Vagina (tissue), 2 donors: ENCODE measurements at regions not wholly inside any gene's neighbourhood (a gene's known extent, or its start where the extent isn't known, plus 50 kb on each side); places are given as distances from the start of the nearest gene placed in this dataset.

Experiments
- CTCF ChIP-seq, 3 experiments: fragments of 450-650 bp in 2 of 3; fragments of 200-600 bp in 1 of 3; sonication (generic) in 1 of 3; IDR thresholded peaks; one replicate each; pipeline ENCODE4 v1.5.1; 2017 to 2019; ENCODE audit warnings: antibody characterized with exemption in 3 of 3, mild to moderate bottlenecking in 2 of 3, moderate library complexity in 2 of 3
- POLR2A ChIP-seq, 2 donors: fragments of 450-650 bp; IDR thresholded peaks; one replicate each; pipeline ENCODE4 v1.6.1; 2017; ENCODE audit warnings: antibody characterized with exemption in 2 of 2, mild to moderate bottlenecking in 2 of 2, moderate library complexity in 2 of 2

GRCh38 chr2:157196956-157197355 is 60.5 kb upstream of the GALNT5 start:
- TF ChIP-seq CTCF (IDR thresholded peaks at IDR 0.05), result no peak
- TF ChIP-seq POLR2A (IDR thresholded peaks at IDR 0.05), result no peak
